ENCODE measurements at regions not wholly inside any gene's neighbourhood (a gene's known extent, or its start where the extent isn't known, plus 50 kb on each side); places are given as distances from the start of the nearest gene placed in this dataset.

DNA sequence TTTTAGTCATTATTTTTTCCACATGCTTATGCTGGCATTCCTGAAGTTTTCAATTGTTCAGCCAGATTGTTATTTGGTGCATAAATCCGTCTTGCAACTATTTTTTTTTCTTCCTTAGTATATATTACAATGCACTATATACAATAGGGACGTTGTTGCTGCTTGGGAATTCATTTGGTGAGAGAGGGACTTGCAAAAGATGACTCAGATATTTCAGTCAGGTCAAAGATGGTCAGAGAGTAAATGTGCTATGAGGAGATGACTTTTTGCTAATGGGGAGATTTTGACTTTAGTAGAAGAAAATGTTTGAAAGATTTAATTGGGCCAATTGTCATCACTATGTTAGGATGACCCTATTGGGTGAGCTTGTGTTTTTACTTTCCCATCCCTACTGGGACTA is 348.4 kb upstream of the MTPN start:
- no peak overlapping the region for H3K4me3 ChIP-seq
- 47% methylated on average over 2 of the region's 2 CpGs for WGBS (ENCODE audit: low lambda C conversion rate, missing lambda C conversion rate)
- H3K36me3 ChIP-seq (replicated peaks; ENCODE audit: insufficient read depth, low read depth) = no peaks in the 10 kb centered on the region
- no peaks in the 10 kb centered on the region for H3K79me2 ChIP-seq
- no peaks in the 10 kb centered on the region for H4K20me1 ChIP-seq (ENCODE audit: insufficient read depth, poor library complexity, severe bottlenecking)
- no peak overlapping the region for H3K4me2 ChIP-seq
- H3K27ac ChIP-seq = no peak overlapping the region
- TF ChIP-seq EZH2phosphoT487 (IDR thresholded peaks at IDR 0.05; ENCODE audit: low read depth, severe bottlenecking, unreplicated experiment) = no peak
- TF ChIP-seq, protein P1, sequence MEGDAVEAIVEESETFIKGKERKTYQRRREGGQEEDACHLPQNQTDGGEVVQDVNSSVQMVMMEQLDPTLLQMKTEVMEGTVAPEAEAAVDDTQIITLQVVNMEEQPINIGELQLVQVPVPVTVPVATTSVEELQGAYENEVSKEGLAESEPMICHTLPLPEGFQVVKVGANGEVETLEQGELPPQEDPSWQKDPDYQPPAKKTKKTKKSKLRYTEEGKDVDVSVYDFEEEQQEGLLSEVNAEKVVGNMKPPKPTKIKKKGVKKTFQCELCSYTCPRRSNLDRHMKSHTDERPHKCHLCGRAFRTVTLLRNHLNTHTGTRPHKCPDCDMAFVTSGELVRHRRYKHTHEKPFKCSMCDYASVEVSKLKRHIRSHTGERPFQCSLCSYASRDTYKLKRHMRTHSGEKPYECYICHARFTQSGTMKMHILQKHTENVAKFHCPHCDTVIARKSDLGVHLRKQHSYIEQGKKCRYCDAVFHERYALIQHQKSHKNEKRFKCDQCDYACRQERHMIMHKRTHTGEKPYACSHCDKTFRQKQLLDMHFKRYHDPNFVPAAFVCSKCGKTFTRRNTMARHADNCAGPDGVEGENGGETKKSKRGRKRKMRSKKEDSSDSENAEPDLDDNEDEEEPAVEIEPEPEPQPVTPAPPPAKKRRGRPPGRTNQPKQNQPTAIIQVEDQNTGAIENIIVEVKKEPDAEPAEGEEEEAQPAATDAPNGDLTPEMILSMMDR (IDR thresholded peaks at IDR 0.05; ENCODE audit: poor library complexity) = no peak
- TF ChIP-seq EZH2 (IDR thresholded peaks at IDR 0.05; ENCODE audit: borderline replicate concordance) = no peak
- H3K9me3 ChIP-seq (ENCODE audit: low read depth) = no peaks in the 10 kb centered on the region
- no peak overlapping the region for H2AFZ ChIP-seq
- no peaks in the 10 kb centered on the region for H3K4me1 ChIP-seq (ENCODE audit: insufficient read depth)
- no peak for DNase-seq (ENCODE audit: low spot score)
- H3K9me2 ChIP-seq (replicated peaks; ENCODE audit: insufficient read depth) = no peaks in the 10 kb centered on the region
- no peaks in the 10 kb centered on the region for H3K27me3 ChIP-seq

DNA sequence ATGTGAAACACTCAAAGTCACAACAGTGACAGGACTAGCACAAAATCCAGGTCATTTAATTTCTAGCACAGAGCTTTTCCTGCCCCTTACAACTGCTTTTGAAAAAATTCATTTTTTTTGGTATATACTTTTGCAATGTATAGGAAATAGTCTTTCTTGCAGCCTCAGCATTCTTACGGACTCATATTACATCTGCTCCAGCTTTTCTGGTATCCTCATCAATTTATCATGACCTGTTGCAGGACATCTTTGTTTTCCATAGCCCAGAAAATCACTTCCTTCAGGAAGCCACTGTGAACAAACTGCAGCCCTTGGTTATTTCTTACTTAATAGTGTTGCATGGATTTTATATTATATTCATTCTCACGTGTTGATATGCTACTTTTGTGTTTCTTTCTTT is 347.9 kb upstream of the MTPN start:
- TF ChIP-seq, protein P1 (IDR thresholded peaks at IDR 0.05; ENCODE audit: poor library complexity) = no peak
- no peak for TF ChIP-seq EZH2 (IDR thresholded peaks at IDR 0.05; ENCODE audit: borderline replicate concordance)
- no peak for TF ChIP-seq EZH2phosphoT487 (IDR thresholded peaks at IDR 0.05; ENCODE audit: low read depth, severe bottlenecking, unreplicated experiment)
- no peaks in the 10 kb centered on the region for H3K27me3 ChIP-seq
- WGBS (ENCODE audit: low lambda C conversion rate, missing lambda C conversion rate) = 83% methylated on average over 2 of the region's 2 CpGs
- no peaks in the 10 kb centered on the region for H3K79me2 ChIP-seq
- no peak overlapping the region for H3K4me3 ChIP-seq
- H3K4me2 ChIP-seq = no peak overlapping the region
- H3K36me3 ChIP-seq (replicated peaks; ENCODE audit: insufficient read depth, low read depth) = no peaks in the 10 kb centered on the region
- H3K9me2 ChIP-seq (replicated peaks; ENCODE audit: insufficient read depth) = no peaks in the 10 kb centered on the region
- no peak overlapping the region for H3K27ac ChIP-seq
- H4K20me1 ChIP-seq (ENCODE audit: insufficient read depth, poor library complexity, severe bottlenecking) = no peaks in the 10 kb centered on the region
- H3K9me3 ChIP-seq (ENCODE audit: low read depth) = no peaks in the 10 kb centered on the region
- DNase-seq (ENCODE audit: low spot score) = no peak
- H2AFZ ChIP-seq = no peak overlapping the region
- H3K4me1 ChIP-seq (ENCODE audit: insufficient read depth) = no peaks in the 10 kb centered on the region

DNA sequence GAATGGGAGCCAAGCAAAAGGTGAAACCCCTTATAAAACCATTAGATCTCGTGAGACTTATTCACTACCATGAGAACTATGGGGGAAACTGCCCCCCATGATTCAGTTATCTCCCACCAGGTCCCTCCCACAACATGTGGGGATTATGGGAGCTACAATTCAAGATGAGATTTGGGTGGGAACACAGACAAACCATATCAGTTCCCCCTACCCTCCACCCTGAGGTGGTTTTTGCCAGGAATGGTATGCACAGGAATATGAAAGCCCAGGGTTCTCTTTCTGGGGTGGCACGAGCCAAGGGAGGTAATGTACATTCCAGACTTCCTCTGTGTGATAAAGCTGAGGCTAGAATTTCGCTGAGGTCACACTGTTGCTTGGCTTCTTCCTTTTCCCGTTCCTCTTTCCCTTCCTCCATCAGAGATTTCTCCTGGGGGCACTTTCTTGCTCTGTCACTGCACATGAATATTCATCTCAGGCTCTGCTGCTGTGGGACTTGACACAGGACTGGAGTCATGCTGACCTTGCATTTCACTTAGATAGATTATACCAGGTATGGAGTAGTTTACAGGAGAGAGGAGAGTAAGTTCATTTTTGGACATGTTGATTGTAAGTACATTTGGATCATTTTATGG is 347.0 kb upstream of the MTPN start:
- Histone ChIP-seq H3K27me3 (no peaks in the 10 kb centered on the region), H3K36me3 (replicated peaks; ENCODE audit: insufficient read depth, low read depth) (no peaks in the 10 kb centered on the region)

More for the DNA sequence above, 347.0 kb upstream of the MTPN start:
- H3K27ac ChIP-seq = no peak overlapping the region
- no peaks in the 10 kb centered on the region for H3K9me3 ChIP-seq (ENCODE audit: low read depth)
- H3K4me1 ChIP-seq (ENCODE audit: insufficient read depth) = no peaks in the 10 kb centered on the region
- H2AFZ ChIP-seq = no peak overlapping the region
- H4K20me1 ChIP-seq (ENCODE audit: insufficient read depth, poor library complexity, severe bottlenecking) = no peaks in the 10 kb centered on the region
- H3K9me2 ChIP-seq (replicated peaks; ENCODE audit: insufficient read depth) = no peaks in the 10 kb centered on the region
- no peak for TF ChIP-seq EZH2 (IDR thresholded peaks at IDR 0.05; ENCODE audit: borderline replicate concordance)
- TF ChIP-seq, protein P1 (IDR thresholded peaks at IDR 0.05; ENCODE audit: poor library complexity) = no peak
- no peak for TF ChIP-seq EZH2phosphoT487 (IDR thresholded peaks at IDR 0.05; ENCODE audit: low read depth, severe bottlenecking, unreplicated experiment)
- WGBS (ENCODE audit: low lambda C conversion rate, missing lambda C conversion rate) = 65% methylated on average over 4 of the region's 4 CpGs
- no peak overlapping the region for H3K4me2 ChIP-seq
- DNase-seq (ENCODE audit: low spot score) = no peak
- no peak overlapping the region for H3K4me3 ChIP-seq
- no peaks in the 10 kb centered on the region for H3K79me2 ChIP-seq
